Omental fat pad (tissue), 3 donors: ENCODE measurements at regions not wholly inside any gene's neighbourhood (a gene's known extent, or its start where the extent isn't known, plus 50 kb on each side); places are given as distances from the start of the nearest gene placed in this dataset.
A peak's percentile ranks its signal among the peaks of the same experiment; 100 is the strongest.

Experiments used
- ATAC-seq: fragments of 150-250 bp; one replicate; pipeline ENCODE4 v1.9.1; 2016; ENCODE audit warnings: mild to moderate bottlenecking, moderate library complexity; ENCODE audit not compliant: low FRiP score
- DNase-seq: peaks from one replicate; pipeline ENCODE4 v3.0.0-alpha.2; 2019; ENCODE audit warnings: low spot score
- TF ChIP-seq, protein P1 (sequence below), 3 donors: fragments of 450-650 bp; IDR thresholded peaks; one replicate each; pipeline ENCODE4 v1.5.1; 2016 to 2017; ENCODE audit warnings: antibody characterized with exemption in 3 of 3, mild to moderate bottlenecking in 3 of 3, moderate library complexity in 2 of 3

DNA sequence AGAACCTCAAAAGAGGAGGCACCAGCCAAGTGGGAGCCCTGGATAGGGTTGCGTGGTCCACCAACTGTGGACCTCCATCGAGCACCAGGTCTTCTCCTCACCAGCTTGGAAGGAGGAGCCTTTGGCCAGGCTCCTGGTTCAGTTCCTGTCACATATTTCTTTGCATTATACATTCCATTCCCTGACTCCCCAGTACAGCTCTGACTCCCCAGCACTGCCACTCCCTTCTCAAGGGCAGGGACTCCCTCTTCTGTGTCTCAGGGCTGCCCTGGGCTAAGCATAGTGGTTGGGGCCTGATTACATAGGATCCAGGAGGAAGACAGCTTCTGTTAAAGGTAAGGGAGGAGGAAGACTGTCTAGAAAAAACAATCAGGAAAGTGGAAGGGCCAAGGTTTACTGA lies 91.1 kb downstream of the MRPL14 start:
- no peak for DNase-seq
- TF ChIP-seq, protein P1, sequence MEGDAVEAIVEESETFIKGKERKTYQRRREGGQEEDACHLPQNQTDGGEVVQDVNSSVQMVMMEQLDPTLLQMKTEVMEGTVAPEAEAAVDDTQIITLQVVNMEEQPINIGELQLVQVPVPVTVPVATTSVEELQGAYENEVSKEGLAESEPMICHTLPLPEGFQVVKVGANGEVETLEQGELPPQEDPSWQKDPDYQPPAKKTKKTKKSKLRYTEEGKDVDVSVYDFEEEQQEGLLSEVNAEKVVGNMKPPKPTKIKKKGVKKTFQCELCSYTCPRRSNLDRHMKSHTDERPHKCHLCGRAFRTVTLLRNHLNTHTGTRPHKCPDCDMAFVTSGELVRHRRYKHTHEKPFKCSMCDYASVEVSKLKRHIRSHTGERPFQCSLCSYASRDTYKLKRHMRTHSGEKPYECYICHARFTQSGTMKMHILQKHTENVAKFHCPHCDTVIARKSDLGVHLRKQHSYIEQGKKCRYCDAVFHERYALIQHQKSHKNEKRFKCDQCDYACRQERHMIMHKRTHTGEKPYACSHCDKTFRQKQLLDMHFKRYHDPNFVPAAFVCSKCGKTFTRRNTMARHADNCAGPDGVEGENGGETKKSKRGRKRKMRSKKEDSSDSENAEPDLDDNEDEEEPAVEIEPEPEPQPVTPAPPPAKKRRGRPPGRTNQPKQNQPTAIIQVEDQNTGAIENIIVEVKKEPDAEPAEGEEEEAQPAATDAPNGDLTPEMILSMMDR (IDR thresholded peaks at IDR 0.05) = no peak
- no peak for ATAC-seq

DNA sequence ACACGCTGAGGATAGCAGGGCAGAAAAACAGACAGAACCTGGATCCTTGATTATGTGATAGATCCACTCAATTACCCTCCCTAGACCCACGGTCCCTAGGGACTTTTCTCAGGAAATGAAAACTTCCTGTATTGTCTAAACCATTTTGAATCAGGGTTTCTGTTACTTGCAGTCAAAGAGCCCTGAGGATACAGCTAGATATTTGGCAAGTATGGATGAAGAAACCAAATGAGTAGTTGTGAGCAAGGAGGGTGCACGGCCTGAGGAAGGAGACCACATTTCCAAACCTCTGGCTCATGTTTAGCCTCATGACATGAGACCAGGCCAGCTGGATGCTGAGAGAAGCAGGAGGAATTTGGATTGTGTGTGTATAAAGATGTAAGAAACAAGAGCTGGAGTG lies 91.6 kb downstream of the MRPL14 start:
- ATAC-seq (no peak), DNase-seq (peak; percentile 18)
- TF ChIP-seq, protein P1 (IDR thresholded peaks at IDR 0.05) = no peak

DNA sequence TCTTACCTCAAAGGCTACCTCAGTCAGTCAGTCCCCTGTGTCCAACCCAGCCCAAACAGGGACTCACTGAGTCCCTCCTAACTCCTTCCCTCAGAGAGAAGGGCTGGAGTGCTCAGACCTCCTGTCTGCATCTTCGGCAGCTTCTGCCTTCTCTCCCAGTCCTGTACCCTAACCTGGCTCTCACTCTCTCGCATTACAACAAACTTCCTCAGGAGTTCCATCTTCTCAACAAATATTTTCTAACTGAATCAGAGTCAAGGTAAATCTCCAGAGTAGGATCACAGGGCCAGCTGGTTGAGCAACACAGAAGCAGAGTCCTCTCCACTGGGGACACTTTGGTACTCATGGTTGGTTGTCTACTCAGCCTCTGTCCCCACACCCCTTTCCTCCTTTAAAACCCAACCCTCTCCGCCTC lies 92.3 kb downstream of the MRPL14 start:
- TF ChIP-seq, protein P1 (IDR thresholded peaks at IDR 0.05) = no peak
- peak; percentile 22 for ATAC-seq
- no peak for DNase-seq

DNA sequence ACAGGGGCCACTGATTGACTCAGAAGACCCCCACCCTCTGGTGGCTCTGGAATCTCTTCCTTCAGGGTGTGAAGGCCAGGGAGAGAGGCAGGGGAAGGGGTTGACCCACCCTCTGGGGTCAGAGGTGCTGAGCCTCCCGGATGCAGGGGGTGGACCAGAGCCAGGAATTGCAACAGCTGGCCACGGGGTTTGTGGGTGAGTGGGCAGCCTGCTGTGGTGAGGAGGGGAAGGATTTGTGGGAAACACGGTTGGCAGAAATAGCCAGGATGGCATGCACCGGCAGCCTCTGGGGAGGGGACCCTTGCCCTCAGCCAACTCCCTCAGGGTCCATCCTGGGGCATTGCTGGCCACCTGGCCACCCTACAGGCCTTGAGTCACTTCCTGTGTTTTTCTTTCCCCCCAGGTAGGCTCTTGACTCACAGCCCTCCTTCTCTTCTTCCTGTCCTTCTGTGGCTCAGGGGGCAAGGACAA lies 92.8 kb downstream of the MRPL14 start:
- DNase-seq = no peak
- TF ChIP-seq, protein P1 (IDR thresholded peaks at IDR 0.05) = no peak
- peak; percentile 5 for ATAC-seq

DNA sequence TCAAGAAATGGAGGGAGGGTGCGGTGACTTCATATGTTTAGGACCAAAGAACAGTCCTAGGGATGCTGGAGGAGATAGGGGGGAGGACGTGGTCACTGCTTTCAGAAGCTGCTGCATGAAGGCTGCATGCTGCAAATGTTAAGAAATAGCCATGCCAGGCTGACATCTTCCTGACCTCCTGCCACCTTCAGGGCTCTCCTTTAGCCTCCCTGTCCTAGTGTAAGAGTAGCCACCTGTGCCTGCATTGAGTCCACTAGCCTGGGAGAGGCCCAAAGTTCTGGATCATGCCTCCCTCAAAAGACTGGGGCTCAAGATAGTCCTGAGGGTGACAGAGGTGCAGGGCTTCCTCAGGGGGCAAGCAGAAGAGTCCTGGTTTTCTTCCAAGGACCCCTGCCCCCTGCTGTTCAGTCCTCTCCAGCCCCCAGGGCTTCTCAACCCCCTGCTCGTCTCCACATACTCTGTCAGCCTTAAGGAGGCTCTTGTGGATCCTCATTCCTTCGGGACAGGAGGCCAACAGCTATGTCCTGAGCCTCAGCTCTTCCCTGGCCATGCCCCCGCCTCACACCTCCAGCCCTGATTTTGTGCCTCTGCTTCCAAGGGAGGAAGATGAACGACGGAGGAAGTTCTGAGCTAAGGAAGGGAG lies 96.3 kb downstream of the MRPL14 start:
- no peak for DNase-seq
- ATAC-seq = no peak
- TF ChIP-seq, protein P1 (IDR thresholded peaks at IDR 0.05) = no peak

DNA sequence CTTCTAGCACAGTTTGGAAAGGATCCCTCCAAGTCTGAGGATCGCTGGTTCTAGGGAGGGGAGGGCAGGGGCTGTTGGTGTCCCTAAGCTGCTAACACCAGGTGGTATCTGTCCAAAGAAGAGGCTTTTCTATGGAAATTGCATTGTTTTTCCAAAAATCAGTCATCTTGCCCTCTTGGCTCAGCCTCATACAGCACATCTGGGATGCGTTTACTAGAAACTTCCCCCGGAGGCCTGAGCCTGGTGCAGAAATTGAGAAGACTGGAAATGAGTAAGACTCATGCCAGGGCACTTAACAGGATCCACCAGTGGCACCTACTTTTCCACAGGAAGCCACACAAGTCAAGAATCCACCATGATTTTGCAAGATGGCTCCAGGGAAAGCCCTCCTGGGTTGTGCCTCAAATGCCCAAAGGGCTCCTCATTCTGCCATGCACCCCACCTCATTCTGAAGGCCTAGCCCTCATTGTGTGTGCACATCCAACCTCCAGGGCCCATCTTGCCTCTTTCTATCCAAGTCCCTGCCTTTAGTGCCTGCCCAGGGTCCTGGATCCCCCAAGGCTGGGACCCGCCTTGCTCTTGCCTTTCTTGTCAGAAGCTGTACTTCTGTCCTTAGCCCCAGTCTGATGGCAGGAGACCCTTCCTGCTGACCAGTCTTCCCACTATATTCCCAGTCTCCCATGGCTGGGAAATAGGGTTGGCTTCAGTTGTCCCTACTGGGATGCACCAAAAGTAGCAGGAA lies 97.6 kb downstream of the MRPL14 start:
- TF ChIP-seq, protein P1 (IDR thresholded peaks at IDR 0.05) = no peak
- ATAC-seq = peak; percentile 20
- no peak for DNase-seq
